Stimulated activated CD4-positive, alpha-beta T cell treated with anti-CD3 and anti-CD28 coated beads, TNF-alpha, amount 100 ng/mL, for 48 hours (primary cell): ENCODE measurements at regions not wholly inside any gene's neighbourhood (a gene's known extent, or its start where the extent isn't known, plus 50 kb on each side); places are given as distances from the start of the nearest gene placed in this dataset.
A peak's percentile ranks its signal among the peaks of the same experiment; 100 is the strongest.
"Not testable (repeated sequence)": the region's sequence is repeated elsewhere in the genome, so short reads cannot be mapped to it uniquely, and the experiment has no call there.

Experiments
- DNase-seq, 3 donors: peaks; one replicate each; pipeline ENCODE4 v3.0.0-alpha.2; 2020; ENCODE audit warnings: low read depth in 3 of 3

DNA sequence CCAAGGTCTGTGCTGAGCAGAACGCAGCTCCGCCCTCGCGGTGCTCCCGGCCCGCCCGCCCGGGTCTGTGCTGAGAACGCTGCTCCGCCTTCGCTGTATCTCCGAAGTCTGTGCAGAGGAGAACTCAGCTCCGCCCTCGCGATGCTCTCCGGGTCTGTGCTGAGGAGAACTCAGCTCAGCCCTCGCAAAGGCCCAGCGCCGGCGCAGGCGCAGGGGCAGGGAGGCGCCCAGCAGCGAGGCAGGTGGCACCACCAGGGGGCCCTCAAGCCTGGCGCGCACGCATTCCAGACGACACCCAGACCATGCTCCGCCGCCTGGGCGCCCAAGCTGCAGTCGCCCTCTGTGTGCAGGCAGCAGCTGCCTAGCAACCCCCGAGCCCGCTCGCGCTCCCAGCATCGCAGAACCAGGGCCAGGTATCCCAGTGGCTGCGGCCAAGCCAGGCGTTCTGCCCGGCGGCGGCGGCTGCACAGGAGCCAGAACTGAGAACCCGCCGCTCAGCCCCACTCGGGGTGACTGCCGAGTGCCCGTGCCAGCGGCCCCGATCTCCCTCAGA is 672.1 kb upstream of the DEFB115 start:
- peak in 1 of 3 donors; percentile 26 for DNase-seq

DNA sequence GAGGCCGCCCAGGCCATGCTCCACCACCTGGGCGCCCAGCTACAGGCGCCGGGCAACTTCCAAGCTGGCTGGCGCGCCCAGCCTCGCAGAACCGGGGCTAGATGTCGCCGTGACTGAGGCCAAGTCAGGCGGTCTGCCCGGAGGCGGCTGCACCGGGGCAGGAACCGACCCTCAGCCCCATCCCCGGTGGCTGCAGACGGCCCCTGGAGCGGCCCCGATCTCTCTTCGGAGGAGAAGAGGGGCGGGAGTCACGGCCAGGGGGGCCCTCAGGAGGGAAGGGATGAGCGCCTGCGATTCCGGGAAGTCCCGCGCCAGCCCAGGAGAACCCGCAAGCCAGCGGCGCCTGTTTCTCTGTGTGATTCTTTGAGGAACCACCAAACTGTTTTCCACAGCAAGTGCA is 671.3 kb upstream of the DEFB115 start:
- DNase-seq = not testable (repeated sequence)

- no peak for DNase-seq
These were observed 663.9 kb upstream of the DEFB115 start for GRCh38 chr20:30593572-30593971.

DNA sequence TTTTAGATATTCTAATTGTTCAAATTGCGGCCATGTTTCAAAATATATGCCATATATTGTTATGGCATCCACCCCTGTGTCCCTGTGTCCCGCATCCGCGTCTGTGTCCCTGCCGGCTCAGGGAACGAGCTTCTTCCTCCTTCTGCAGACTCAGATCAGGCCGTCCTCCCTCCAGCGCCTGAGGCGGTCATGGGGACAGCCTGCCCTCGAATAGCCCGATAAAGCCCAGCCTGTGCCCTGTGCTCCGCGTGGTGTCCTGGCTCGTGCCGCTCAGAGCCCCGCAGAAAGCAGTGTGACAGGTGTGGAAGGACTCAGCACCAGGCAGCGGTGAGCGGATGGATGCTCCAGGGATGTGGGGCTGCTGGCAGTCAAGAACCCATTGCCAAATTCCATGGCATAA is 663.4 kb upstream of the DEFB115 start:
- no peak for DNase-seq

DNA sequence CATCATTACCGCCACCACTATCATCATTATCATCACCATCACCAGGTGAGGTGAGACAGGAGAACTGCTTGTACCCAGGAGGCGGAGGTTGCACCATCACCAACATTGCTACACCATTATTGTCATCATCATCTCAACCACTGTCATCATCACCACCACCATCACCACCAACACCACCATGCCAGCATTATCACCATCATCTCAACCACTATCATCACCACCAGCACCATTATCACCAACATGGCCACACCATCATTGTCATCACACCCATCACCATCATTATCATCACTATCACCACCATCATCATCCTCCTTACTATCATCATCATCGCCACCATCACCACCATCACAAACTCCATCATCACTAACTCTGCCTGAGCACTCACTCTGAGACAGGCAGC is 661.8 kb upstream of the DEFB115 start:
- no peak for DNase-seq

GRCh38 chr20:30597429-30597828 is 660.0 kb upstream of the DEFB115 start:
- not testable (repeated sequence) for DNase-seq

DNA sequence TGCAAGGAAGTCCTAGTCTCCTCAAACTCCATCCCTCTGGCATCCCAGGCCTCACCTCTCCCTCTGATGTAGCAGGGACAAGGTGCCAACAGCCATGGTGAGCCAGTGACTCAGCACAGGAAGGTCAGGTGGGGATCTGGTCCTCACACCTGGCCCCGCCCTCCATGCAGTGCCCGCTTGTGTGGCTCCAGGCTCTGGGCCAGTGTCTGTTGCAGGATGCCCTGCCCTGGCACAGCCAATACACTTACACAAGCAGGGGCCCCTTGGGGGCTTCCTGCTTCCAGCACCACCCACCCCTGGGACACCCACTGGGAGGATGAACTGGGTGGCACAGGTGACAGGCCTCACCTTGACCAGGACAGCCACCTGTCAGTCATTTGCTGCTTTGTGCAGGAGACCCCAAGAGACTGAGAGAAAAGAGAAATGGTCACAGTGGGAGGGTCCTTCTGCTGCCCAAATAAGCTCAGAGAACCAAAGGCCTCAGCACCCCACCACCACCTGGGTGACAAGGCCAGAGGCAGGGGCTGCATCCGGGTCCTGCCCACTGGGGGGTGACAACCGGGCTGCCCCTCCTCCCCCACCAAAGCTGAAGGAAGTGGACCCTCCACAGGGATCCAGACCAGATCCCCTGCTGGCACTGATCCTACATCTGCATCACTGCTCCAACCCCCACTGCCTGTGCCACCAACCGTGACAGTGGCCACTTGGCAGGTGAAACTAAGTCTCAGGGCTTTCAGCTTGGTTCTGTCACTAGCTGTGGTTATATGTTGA is 658.8 kb upstream of the DEFB115 start:
- DNase-seq = no peak

DNA sequence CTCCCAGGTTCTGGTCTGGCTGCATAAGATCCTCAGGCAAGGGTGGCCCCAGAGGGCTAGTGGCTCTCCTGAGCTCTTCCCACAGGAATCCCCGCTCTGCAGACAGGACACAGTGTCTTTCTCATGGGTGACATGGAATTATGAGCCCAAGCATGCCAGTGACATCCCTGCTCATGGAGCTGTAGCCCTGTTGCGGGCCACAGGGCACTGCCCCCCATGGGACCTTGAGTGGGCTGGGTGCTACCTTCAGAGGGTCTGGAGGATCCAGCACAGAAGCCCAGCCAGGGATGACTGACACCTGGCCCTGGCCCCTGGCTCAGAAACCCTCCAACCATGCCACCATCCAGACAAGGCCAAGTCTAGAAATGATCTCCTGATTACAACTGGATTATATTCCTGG is 657.5 kb upstream of the DEFB115 start:
- DNase-seq = no peak

DNA sequence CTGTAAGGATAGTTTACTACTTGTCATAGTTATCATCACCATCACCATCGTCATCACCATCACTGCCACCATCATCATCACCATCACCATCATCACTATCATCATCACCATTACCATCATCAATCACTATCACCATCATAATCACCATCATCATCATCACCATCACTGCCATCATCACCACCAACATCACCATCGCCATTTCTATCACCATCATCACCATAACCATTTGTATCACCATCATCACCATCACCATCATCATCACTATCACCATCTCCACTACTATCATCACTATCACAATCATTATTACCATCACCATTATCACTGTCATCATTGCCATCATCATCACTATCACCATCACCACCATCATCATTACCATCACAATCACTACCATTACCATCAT is 655.5 kb upstream of the DEFB115 start:
- DNase-seq = no peak

GRCh38 chr20:30602424-30602823 is 655.0 kb upstream of the DEFB115 start:
- no peak for DNase-seq

DNA sequence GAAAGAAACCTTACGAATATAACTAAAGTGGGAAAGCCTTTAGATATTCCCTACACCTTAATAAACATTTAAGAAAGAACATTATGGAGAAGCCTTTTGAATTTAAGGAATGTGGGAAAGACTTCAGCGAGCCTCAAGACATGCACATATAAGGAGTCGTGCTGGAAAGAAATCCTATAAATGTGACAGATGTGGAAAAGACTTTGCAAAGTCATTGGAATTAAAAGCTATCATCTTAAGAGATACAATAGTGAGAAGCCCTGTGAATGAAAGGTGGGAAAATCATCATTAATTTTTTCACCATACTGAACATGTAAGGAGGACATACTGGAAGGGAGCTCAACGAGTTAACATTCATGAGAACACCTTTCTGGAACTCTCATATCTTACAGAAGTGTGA is 650.5 kb upstream of the DEFB115 start:
- no peak for DNase-seq

DNA sequence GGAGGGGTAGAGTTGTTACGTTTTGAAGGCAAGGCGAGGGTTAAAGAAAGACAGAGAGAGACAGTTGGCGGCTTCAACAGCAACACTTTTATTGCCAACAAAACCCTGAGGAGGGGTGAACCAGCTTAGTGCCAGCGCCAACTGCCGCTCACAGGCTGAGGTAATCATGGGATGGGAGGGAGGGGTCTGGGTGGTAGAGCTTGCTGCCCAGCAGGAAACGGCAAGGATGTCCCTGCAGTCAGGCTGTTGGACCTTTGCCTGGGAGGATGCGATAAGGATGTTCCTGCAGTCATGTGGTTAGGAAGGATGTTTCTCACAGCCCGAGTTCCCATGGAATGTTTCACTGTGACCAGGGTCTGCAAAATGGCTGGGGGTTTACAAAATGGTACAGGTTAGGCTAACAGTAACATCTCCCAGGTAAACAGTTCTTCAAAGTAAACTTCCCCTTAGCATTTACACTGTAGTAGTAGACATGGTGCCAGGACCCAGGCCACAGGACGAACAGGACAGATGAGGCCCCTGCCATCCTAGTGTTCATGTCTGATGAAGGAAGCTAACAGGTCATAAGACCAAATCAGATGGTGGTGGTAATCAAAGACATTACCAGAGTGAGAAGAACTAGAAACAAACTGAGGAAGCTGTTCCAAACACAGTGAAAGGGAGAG is 647.3 kb upstream of the DEFB115 start:
- no peak for DNase-seq

GRCh38 chr20:30610751-30611150 is 646.7 kb upstream of the DEFB115 start:
- DNase-seq = no peak

- no peak for DNase-seq
These were observed 646.1 kb upstream of the DEFB115 start for GRCh38 chr20:30611239-30611984.

DNA sequence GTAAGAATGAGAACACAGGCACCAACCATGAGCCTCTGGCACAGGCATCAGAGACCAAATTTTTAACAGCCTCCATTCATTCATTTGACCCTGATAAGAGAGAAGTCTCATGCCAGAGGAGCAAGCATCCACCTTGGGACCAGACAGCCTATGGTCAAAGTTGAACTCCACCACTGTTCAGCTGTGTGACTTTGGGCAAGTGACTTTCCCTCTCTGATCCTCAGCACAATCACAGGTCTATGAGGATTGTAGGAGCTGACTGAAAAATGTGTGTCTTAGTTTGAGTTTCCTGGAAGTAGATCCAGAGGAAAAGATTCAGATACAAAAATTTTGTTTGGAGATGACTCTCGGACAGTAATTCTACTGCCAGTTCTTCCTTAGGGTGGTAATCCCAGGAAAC is 645.1 kb upstream of the DEFB115 start:
- no peak for DNase-seq

DNA sequence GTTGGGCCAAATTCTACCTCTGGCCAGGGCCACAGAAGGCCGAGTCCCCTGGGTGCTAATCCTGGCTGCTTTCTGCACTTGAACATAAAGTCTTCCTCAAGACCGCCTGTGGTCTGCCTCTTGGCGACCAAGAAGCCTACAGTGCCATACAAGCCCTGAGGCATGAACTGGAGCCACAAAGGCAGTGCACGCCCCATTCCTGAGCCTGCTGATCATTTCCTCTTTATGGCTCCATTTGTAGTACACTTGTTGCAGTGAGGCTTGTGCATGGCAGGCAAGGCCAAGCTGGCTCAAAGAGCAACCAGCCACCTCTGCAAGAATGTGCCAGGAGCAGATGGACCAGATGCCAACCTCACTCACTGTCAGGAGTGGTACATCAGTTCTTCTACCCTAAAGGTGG is 636.1 kb upstream of the DEFB115 start:
- not testable (repeated sequence) for DNase-seq

- DNase-seq = not testable (repeated sequence)
These were observed 633.2 kb upstream of the DEFB115 start for GRCh38 chr20:30624310-30624709.

DNA sequence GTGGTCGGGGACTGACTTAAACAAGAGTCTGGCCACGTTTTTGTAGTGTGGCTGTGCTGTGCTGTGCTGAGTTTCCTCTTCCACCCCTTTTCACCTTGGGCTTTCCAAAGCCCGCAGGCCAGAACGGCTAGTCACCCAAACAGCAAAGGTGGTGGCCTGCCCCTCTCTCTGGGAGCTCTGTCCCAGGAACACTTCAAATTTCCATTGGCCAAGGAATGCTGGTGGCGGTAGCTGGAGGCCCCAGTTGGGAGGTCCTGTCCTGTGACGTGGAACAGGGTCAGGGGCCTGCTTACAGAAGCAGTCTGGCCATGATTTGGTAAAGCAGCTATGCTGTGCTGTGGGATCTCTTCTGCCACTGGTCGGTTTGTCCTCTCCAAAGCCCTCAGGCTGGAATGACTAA is 628.1 kb upstream of the DEFB115 start:
- DNase-seq = not testable (repeated sequence)

DNA sequence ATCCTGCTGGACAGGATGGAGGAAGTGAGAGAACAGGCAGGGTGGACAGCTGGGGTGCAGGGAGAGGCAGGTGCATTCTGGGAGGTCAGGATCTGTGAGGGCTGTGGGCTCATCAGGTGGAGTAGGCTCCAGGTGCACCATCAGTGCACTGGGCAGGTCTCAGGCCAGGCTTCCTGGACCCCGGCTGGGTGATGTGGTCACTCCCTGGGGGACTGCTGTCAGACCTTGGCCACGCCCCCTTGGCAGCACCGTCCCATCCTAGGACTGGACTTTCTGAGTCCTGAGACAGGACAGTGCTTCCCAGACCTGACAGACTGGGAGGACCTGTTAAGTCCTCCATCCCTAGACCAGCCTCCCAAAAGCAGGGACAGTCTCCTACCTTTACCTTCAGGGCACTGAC is 626.7 kb upstream of the DEFB115 start:
- DNase-seq = no peak

GRCh38 chr20:30631261-30631789 is 626.1 kb upstream of the DEFB115 start:
- DNase-seq = not testable (repeated sequence)

DNA sequence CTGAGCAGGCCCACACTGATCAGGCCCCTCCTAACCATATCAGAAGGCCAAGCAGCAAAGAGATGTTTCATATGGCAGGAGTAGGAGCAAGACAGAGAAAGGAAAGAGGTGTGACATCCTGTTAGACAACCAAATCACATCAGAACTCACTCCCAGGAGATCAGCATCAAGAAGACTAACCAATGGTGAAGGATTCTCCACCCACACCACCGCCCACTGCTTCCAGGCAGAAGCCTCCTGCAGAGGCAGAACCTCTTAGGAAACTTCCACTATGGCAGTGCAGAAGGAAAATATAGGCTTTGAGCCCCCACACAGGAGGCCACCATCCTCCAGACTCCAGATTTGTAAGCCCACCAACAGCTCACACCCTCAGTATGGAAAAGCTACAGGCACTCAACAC is 624.7 kb upstream of the DEFB115 start:
- DNase-seq = not testable (repeated sequence)

DNA sequence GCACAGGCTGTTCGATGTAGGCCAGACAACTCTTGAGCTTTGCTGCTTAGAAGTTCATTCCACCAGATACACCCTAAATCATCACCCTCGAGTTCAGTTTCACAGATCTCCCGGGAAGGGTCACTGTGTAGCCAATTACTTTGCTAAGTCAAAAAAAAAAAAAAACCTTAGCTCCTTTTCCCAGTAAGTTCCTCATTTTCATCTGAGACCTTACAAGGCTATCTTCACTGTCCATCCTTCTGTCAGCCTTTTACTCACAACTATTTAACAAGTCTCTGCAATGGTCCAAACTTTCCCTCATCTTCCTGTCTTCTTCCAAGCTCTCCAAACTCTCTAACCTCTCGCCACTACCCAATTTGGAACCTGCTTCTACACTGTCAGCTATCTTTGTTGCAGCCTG is 615.9 kb upstream of the DEFB115 start:
- not testable (repeated sequence) for DNase-seq
